Adrenal gland (tissue), 5 donors: ENCODE measurements at regions not wholly inside any gene's neighbourhood (a gene's known extent, or its start where the extent isn't known, plus 50 kb on each side); places are given as distances from the start of the nearest gene placed in this dataset.

Experiments
- CTCF ChIP-seq, 6 experiments: fragments of 450-650 bp in 4 of 6; fragments of 200-600 bp in 2 of 6; sonication (generic) in 1 of 6; IDR thresholded peaks; 1 replicate in 5 of 6; 2 replicates in 1 of 6; pipeline versions ENCODE4 v1.5.1 to v1.8.0; 2016 to 2021; ENCODE audit warnings: antibody characterized with exemption in 6 of 6, mild to moderate bottlenecking in 2 of 6, moderate library complexity in 1 of 6
- POLR2A ChIP-seq, 2 donors: fragments of 450-650 bp; IDR thresholded peaks; one replicate each; pipeline ENCODE4 v1.6.1; 2017; ENCODE audit warnings: antibody characterized with exemption in 2 of 2, mild to moderate bottlenecking in 2 of 2, moderate library complexity in 1 of 2
- donor health status: DM: no; HTN: no; CAD: no.

GRCh38 chr6:47117314-47117713, 75.2 kb upstream of the ADGRF1 start:
- TF ChIP-seq CTCF (IDR thresholded peaks at IDR 0.05) (no peak), POLR2A (IDR thresholded peaks at IDR 0.05) (no peak)
